ENCODE measurements at regions not wholly inside any gene's neighbourhood (a gene's known extent, or its start where the extent isn't known, plus 50 kb on each side); places are given as distances from the start of the nearest gene placed in this dataset.
A peak's percentile ranks its signal among the peaks of the same experiment; 100 is the strongest.

DNA sequence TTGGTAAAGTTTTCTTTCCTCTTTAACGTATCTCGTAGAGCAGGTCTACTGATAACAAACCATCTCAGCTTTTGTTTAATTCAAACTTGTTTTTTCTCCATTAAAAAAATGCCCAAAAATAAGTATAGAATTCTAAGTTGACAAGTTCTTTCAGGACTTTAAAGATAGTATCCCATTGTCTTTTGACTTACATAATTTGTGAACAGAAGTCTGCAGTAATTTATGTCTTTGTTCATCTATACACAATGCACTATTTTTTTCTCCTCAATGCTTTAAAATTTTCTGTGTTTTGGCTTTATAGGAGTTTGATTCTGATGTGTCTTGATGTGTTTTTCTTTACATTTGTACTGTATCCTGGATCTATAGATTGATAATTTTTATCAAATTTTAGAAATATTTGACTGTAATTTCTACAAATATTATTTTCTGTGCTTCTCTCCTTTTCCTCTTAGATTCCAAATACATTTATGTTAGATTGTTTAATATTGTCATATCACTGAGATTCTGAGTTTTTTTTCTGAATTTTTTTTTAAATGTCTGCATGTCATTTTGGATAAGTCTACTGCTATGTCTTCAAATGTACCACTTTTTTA lies 143.3 kb downstream of the FTCDNL1 start:
- TF ChIP-seq ZFX (IDR thresholded peaks at IDR 0.05; ENCODE audit: borderline replicate concordance): no peak
- TF ChIP-seq, protein P1, sequence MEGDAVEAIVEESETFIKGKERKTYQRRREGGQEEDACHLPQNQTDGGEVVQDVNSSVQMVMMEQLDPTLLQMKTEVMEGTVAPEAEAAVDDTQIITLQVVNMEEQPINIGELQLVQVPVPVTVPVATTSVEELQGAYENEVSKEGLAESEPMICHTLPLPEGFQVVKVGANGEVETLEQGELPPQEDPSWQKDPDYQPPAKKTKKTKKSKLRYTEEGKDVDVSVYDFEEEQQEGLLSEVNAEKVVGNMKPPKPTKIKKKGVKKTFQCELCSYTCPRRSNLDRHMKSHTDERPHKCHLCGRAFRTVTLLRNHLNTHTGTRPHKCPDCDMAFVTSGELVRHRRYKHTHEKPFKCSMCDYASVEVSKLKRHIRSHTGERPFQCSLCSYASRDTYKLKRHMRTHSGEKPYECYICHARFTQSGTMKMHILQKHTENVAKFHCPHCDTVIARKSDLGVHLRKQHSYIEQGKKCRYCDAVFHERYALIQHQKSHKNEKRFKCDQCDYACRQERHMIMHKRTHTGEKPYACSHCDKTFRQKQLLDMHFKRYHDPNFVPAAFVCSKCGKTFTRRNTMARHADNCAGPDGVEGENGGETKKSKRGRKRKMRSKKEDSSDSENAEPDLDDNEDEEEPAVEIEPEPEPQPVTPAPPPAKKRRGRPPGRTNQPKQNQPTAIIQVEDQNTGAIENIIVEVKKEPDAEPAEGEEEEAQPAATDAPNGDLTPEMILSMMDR (IDR thresholded peaks at IDR 0.05): no peak
- no peak overlapping the region for H3K27ac ChIP-seq

DNA sequence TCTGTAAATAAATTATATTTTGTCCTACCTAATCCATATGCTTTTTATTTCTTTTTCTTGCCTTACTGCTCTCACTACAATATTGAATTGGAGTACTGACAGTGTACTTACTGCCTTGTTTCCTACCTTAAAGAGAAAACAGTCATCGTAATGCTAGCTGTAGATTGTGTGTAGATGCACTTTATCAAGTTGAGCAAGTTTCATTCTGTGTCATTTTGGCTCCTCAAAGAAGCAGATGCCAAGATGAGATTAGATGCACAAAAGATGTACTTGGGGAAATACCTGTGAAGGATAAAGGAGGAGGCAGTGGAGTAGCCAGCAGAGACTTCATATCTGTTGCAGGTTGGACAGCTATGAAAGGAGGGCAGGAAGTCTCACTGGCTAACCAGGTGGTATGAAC lies 145.5 kb downstream of the FTCDNL1 start:
- TF ChIP-seq ZFX (IDR thresholded peaks at IDR 0.05; ENCODE audit: borderline replicate concordance): no peak
- TF ChIP-seq, protein P1 (IDR thresholded peaks at IDR 0.05): no peak
- H3K27ac ChIP-seq: no peak overlapping the region

DNA sequence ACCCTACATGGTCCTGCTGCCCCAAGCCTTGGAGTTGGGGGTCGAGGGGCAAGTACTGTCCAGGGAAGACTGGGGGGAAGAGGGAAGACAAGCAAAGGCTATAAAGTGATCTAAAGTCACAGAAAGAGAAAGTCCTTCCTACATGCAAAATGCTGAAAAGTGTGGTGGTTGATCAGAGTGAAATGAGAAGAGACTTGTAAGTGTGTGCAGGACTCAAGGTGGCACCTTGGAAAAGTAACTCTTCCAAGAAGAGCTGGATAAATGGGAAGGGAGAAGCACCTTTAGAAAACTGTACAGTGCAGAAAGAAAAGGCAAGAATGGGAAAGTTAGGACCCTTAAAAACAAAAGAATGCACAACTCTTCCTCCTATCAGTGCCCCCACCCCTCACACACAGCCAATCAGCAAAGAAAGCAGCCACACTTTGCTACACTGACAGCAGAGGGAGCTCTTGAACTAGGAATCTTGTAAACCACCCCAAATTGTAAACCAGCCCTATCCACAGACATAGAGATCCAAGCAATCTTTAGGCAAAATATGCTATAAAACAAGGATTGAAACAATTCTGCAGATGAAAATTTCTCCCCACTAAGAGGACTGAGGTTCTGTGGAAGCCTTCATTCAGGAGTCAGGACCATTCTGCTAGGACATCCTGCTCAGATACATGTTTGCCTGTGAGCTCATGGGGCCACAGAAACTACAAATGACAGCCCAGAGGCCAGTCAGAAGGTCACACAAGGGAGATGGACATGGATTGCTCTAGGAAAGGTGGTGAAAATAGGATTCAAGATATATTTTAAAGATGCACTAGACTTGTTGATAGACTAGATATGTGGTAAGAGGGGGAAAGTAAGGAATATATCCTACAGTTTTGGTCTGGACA lies 146.4 kb downstream of the FTCDNL1 start:
- no peak overlapping the region for H3K27ac ChIP-seq

DNA sequence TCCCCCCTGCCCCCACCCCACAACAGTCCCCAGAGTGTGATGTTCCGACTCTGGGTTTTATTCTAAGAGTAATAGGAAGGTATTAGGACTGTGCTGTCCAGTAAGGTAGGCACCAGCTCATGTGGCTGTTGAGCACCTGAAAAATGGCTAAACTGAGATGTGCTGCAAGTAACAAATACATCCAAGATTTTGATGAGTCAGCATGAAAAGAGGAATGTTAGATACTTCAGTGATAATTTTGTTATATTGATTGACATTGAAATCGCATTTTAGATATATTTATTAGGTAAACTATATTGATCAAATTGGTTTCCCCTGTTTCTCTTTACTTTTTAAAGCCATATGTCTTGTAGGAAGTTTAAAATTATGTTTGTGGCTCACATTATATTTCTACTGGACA lies 147.8 kb downstream of the FTCDNL1 start:
- no peak for TF ChIP-seq ZFX (IDR thresholded peaks at IDR 0.05; ENCODE audit: borderline replicate concordance)
- TF ChIP-seq, protein P1 (IDR thresholded peaks at IDR 0.05): no peak
- no peak overlapping the region for H3K27ac ChIP-seq

More for the DNA sequence above, 146.4 kb downstream of the FTCDNL1 start:
- TF ChIP-seq ZFX (IDR thresholded peaks at IDR 0.05; ENCODE audit: borderline replicate concordance): no peak
- TF ChIP-seq, protein P1 (IDR thresholded peaks at IDR 0.05): peak; percentile 71

DNA sequence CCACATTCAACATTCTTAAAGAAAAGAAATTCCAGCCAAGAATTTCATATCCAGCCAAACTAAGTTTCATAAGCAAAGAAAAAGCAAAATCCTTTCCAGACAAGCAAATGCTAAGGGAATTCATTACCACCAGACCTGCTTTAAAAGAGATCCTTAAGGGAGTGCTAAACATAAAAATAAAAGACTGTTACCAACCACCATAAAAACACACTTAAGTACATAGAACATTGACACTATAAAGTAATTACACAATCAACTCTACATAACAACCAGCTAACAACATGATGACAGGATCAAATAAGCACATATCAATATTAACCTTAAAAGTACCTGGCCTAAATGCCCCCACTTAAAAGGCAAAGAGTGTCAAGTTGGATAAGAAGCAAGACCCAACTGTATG lies 153.5 kb downstream of the FTCDNL1 start:
- TF ChIP-seq ZFX (IDR thresholded peaks at IDR 0.05; ENCODE audit: borderline replicate concordance): no peak
- TF ChIP-seq, protein P1 (IDR thresholded peaks at IDR 0.05): no peak
- H3K27ac ChIP-seq: no peak overlapping the region

DNA sequence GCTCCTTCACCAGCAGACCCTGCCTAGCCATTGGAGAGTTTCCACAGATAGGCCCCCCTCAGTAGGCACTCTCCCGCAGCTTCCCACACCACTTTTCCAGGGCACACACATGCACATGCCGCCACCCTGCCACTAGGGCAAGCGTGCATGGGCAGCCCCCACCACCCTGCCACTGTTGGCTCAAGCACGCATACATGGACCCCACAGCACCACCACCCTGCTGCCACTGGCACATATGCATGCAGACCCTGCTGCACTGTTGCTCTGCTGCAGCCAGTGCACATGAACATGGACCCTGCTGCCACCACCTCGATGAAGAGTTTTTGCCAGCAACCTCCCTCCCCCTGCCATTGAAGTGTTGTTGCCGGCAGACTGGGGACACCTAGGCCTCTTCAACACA lies 154.9 kb downstream of the FTCDNL1 start:
- H3K27ac ChIP-seq: no peak overlapping the region
- TF ChIP-seq, protein P1 (IDR thresholded peaks at IDR 0.05): no peak
- no peak for TF ChIP-seq ZFX (IDR thresholded peaks at IDR 0.05; ENCODE audit: borderline replicate concordance)

DNA sequence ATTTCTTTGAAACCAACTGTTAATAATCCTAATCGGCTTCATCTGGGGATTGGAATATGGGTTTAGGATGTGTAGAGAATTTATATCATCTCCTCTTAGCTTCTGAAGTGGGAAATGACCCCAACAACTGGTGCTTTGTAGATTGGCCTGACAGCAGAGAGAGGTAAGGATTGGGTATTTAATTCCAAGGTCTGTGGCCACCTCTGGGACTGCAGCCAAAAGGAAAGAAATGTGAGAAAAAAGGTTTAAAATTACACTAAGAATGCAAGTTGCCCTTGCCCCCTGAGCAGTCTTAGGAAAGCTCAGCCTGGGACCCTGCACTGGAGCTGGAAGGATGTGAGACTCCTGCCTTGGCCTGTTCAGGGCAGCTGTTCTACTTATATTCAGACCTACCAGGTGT lies 157.1 kb downstream of the FTCDNL1 start:
- TF ChIP-seq, protein P1 (IDR thresholded peaks at IDR 0.05): no peak
- no peak overlapping the region for H3K27ac ChIP-seq
